Natural killer cell (primary cell): ENCODE measurements at regions not wholly inside any gene's neighbourhood (a gene's known extent, or its start where the extent isn't known, plus 50 kb on each side); places are given as distances from the start of the nearest gene placed in this dataset.

Experiments
- ATAC-seq, 3 donors: fragments of 150-1000 bp in 2 of 3; fragments of 200-7000 bp in 1 of 3; cut with Tn5 transposase; 1 replicate in 1 of 3; 2 replicates in 2 of 3; pipeline ENCODE4 v1.10.0; 2021; ENCODE audit warnings: mild to moderate bottlenecking in 2 of 3, moderate library complexity in 2 of 3
- DNase-seq, 2 donors: peaks; one replicate each; pipeline versions ENCODE4 v3.0.0 to v3.0.0-alpha.2; 2013 to 2021; ENCODE audit warnings: mixed read lengths in 1 of 2
- H3K27ac ChIP-seq: one replicate; pipeline ENCODE4 v1.5.1; 2013; ENCODE audit warnings: mild to moderate bottlenecking, low read length
- H3K27me3 ChIP-seq: one replicate; pipeline ENCODE4 v1.6.1; 2013; ENCODE audit warnings: low read length; ENCODE audit not compliant: control insufficient read depth, insufficient read depth
- H3K36me3 ChIP-seq: one replicate; pipeline ENCODE4 v1.6.1; 2013; ENCODE audit warnings: low read length; ENCODE audit not compliant: control insufficient read depth, insufficient read depth
- H3K4me1 ChIP-seq: one replicate; pipeline ENCODE4 v1.6.1; 2013; ENCODE audit warnings: low read length; ENCODE audit not compliant: control insufficient read depth, insufficient read depth
- H3K4me3 ChIP-seq: one replicate; pipeline ENCODE4 v1.5.1; 2013; ENCODE audit warnings: low read length
- H3K9me3 ChIP-seq: one replicate; pipeline ENCODE4 v1.6.1; 2013; ENCODE audit warnings: low read length; ENCODE audit not compliant: control insufficient read depth, insufficient read depth
- H3K27ac Mint-ChIP-seq, 2 donors: one replicate each; pipeline ENCODE4 v1.8.0; 2022; ENCODE audit warnings: mild to moderate bottlenecking in 2 of 2, mixed read lengths in 2 of 2, moderate library complexity in 1 of 2
- H3K27me3 Mint-ChIP-seq, 2 donors: one replicate each; pipeline ENCODE4 v1.8.0; 2022; ENCODE audit warnings: low read depth in 2 of 2, mixed read lengths in 2 of 2
- H3K36me3 Mint-ChIP-seq: one replicate; pipeline ENCODE4 v1.8.0; 2022; ENCODE audit warnings: mixed read lengths
- H3K4me1 Mint-ChIP-seq, 2 donors: one replicate each; pipeline ENCODE4 v1.8.0; 2022; ENCODE audit warnings: mixed read lengths in 2 of 2
- H3K4me3 Mint-ChIP-seq: one replicate; pipeline ENCODE4 v1.8.0; 2022; ENCODE audit warnings: mild to moderate bottlenecking, moderate library complexity, mixed read lengths
- H3K9me3 Mint-ChIP-seq, 2 donors: one replicate each; pipeline ENCODE4 v1.8.0; 2022; ENCODE audit warnings: mixed read lengths in 2 of 2
- WGBS: methylation state at CpG from one replicate; pipeline ENCODE4 v1.1.7; 2013; ENCODE audit warnings: missing lambda C conversion rate; ENCODE audit not compliant: insufficient coverage; 5-methylcytosine and 5-hydroxymethylcytosine counted together
- intact Hi-C: fragments of 100-400 bp; cut with micrococcal nuclease; formaldehyde crosslinking; loops from one replicate; pipeline ENCODE4 v1.14.2; 2022
- TF ChIP-seq, protein P1 (sequence below): fragments of 200-600 bp; IDR thresholded peaks from one replicate; pipeline ENCODE4 v1.8.0; 2022; ENCODE audit warnings: antibody characterized with exemption

GRCh38 chr15:59873644-59874272 is 130.4 kb upstream of the FOXB1 start:
- Histone ChIP-seq H3K36me3 (no peaks in the 10 kb centered on the region), H3K4me3 (no peak overlapping the region), H3K4me1 (no peaks in the 10 kb centered on the region), H3K27ac (no peak overlapping the region), H3K27me3 (peaks cover 7% of the 10 kb centered on the region), H3K9me3 (no peaks in the 10 kb centered on the region)
- H3K4me1 Mint-ChIP-seq: no peaks in the 10 kb centered on the region
- no peaks in the 10 kb centered on the region for H3K36me3 Mint-ChIP-seq
- peaks cover 17 to 53% of the 10 kb centered on the region in 2 donors for H3K27me3 Mint-ChIP-seq
- TF ChIP-seq, protein P1, sequence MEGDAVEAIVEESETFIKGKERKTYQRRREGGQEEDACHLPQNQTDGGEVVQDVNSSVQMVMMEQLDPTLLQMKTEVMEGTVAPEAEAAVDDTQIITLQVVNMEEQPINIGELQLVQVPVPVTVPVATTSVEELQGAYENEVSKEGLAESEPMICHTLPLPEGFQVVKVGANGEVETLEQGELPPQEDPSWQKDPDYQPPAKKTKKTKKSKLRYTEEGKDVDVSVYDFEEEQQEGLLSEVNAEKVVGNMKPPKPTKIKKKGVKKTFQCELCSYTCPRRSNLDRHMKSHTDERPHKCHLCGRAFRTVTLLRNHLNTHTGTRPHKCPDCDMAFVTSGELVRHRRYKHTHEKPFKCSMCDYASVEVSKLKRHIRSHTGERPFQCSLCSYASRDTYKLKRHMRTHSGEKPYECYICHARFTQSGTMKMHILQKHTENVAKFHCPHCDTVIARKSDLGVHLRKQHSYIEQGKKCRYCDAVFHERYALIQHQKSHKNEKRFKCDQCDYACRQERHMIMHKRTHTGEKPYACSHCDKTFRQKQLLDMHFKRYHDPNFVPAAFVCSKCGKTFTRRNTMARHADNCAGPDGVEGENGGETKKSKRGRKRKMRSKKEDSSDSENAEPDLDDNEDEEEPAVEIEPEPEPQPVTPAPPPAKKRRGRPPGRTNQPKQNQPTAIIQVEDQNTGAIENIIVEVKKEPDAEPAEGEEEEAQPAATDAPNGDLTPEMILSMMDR: no peak
- intact Hi-C loops: no loop called here
- ATAC-seq (no peak), DNase-seq (no peak)
- WGBS: 79% methylated on average over 1 of the region's 3 CpGs
- H3K27ac Mint-ChIP-seq: no peak overlapping the region
- H3K4me3 Mint-ChIP-seq: no peak overlapping the region
- H3K9me3 Mint-ChIP-seq: no peaks in the 10 kb centered on the region

GRCh38 chr15:59867086-59867855 is 136.8 kb upstream of the FOXB1 start:
- TF ChIP-seq, protein P1: no peak
- ATAC-seq: no peak
- H3K27me3 Mint-ChIP-seq: peaks cover 9 to 32% of the 10 kb centered on the region in 2 donors
- Histone ChIP-seq H3K9me3 (no peaks in the 10 kb centered on the region), H3K4me3 (no peak overlapping the region), H3K4me1 (no peaks in the 10 kb centered on the region), H3K27me3 (peaks cover 4% of the 10 kb centered on the region), H3K27ac (no peak overlapping the region), H3K36me3 (no peaks in the 10 kb centered on the region)
- WGBS: 84% methylated on average over 4 of the region's 5 CpGs
- DNase-seq: no peak
- no peaks in the 10 kb centered on the region for H3K9me3 Mint-ChIP-seq
- H3K4me3 Mint-ChIP-seq: no peak overlapping the region
- intact Hi-C loops: no loop called here
- H3K4me1 Mint-ChIP-seq: no peaks in the 10 kb centered on the region
- H3K27ac Mint-ChIP-seq: no peak overlapping the region
- no peaks in the 10 kb centered on the region for H3K36me3 Mint-ChIP-seq

- Mint-ChIP-seq H3K4me3 (no peak overlapping the region), H3K9me3 (no peaks in the 10 kb centered on the region), H3K27ac (no peak overlapping the region), H3K27me3 (peaks cover 12 to 28% of the 10 kb centered on the region in 2 donors), H3K4me1 (no peaks in the 10 kb centered on the region), H3K36me3 (no peaks in the 10 kb centered on the region)
- WGBS: 43% methylated on average over 3 of the region's 4 CpGs
- DNase-seq (no peak), ATAC-seq (no peak)
- Histone ChIP-seq H3K4me1 (no peaks in the 10 kb centered on the region), H3K27ac (no peak overlapping the region), H3K9me3 (no peaks in the 10 kb centered on the region), H3K4me3 (no peak overlapping the region), H3K36me3 (no peaks in the 10 kb centered on the region), H3K27me3 (peaks cover 4% of the 10 kb centered on the region)
- intact Hi-C loops: no loop called here
- TF ChIP-seq, protein P1: no peak
Measured at GRCh38 chr15:59866642-59867041, 137.5 kb upstream of the FOXB1 start.
